Retina (tissue), 1 donor: ENCODE measurements at regions not wholly inside any gene's neighbourhood (a gene's known extent, or its start where the extent isn't known, plus 50 kb on each side); places are given as distances from the start of the nearest gene placed in this dataset.

Experiments used
- DNase-seq: peaks from one replicate; pipeline ENCODE4 v3.0.0-alpha.2; 2016

DNA sequence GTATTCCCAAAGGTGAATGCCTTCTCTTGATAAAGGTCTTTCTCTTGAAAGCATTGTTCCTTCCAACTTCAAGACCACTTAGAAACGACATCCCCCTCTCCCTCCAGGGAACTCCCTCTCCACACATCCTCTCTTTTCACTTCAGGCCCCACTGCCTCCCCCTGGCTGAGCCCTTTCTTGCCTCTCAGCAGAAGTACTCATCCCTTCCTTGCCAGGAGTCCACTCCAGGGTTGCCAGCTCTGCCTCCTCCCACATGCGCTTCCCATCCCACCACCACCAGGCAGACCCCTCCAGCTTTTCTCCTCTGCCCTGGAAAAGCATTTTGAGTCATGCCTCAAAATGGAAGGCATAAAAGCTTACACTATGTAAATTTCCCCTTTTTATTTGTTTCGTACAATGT is 126.3 kb upstream of the SALL3 start:
- DNase-seq = no peak

GRCh38 chr18:78855188-78855587 is 124.4 kb upstream of the SALL3 start:
- DNase-seq = no peak

DNA sequence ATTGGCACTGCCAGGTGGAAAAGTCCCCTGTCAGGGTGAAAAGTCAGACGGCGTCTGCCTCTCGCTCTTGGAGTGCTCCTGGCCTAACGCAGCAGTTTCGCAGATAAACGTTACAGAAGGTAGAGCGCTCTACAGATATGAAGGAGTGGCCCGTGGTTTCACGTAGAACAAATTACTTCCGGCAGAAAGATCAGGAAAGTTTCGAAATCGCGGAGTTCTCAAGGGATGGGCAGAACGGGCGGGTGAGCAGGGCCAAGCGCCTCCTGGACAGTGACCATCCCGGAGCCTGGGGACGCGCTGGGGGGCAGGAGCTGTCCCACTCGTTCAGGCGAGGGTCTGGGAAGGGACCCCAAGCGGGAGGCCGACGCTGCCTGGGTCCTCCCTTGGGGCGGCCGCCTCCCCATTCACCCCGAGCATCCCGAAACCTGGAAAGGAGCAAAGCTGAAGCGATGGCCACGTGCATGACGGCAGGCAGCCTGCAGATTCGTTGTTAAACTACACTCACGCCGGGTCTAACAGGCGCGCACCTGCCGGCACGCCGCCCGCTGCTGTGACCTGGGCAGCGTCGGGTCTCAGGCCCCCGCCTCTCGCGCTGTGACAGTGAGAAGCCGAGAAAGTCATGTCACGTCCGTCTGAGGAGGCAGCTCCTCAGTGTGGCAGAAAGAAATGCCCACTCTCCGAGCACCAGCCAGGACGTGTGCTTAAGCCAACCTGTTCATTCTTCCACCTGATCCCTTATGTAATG is 122.9 kb upstream of the SALL3 start:
- DNase-seq = no peak

DNA sequence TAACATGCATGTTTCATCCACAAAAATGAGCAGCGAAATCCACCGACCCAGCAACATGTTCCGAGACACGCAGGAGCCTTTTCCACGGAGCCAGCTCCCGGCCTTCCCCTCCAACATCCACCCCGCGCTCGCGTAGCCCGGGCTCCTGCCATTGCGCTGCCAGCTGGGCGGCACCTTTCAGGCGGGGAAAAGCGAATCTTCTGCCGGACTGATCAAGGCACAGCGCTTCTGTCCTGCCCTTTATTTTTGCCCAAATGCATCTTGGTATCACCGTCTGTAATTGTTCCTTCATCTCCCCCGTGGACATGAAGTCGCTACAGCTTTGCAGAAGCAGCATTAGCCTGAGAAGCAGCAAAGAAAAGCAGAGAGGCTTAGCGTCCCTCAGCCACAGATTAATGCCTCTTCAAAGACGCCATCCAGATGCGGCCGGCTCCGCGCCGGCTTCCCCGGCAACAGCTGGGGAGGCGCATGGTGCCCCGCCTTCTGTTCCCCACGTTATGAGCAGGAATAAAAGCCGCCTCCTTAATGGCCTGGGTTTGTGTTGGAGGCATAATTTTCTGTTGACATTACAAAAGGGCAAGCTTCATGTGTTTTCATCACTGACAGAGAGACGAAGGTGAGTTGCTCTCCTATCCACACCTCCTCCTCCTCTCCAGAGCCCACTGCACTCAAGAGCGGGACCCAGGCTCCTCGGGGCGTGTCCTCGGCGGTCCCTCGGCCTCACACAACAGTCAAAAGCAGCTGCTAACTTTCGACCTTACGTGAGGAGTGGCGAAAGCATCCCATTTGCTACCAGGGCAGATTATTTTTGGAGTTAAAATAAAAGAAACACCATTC is 122.1 kb upstream of the SALL3 start:
- peak; percentile 75 for DNase-seq

GRCh38 chr18:78859686-78860085 is 119.9 kb upstream of the SALL3 start:
- peak; percentile 58 for DNase-seq

GRCh38 chr18:78860117-78860516 is 119.5 kb upstream of the SALL3 start:
- DNase-seq = no peak

DNA sequence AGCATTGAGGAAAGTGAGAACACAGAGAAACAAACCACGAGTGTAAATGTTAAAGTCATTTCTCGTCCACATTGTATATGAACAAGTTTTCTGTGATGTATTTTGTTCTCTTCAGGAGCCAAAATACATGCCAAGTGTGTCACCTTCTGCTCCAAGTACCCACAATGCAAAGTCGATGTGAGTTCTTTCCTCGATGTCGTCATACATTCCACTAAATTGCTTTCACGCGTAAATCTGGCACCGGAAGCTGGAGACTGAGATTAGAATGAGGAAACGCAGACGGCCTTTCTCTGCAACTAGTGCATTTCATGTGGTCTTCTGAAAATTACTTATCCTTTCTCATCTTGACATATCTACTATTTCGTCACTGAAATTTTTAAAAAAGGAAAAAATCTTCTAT is 118.5 kb upstream of the SALL3 start:
- no peak for DNase-seq

DNA sequence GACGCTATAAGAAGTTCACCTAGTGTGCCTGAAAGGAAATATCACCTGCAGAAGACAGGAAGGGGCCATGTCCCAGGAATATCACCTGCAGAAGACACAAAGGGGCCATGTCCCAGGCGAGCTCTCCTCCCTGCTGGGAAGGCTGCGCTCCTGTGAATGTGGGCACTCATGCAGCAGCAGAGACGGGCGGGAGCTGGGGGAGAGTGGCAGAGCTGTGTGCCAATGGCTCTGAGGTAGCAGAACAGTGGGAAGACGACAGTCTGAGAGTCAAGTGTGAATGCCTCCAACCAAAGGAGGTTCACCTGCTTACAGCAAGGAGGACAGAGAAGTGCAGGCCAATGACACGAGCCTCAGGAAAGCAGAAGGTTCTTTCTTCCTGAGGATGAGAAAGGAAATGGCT is 117.9 kb upstream of the SALL3 start:
- DNase-seq = peak; percentile 77

DNA sequence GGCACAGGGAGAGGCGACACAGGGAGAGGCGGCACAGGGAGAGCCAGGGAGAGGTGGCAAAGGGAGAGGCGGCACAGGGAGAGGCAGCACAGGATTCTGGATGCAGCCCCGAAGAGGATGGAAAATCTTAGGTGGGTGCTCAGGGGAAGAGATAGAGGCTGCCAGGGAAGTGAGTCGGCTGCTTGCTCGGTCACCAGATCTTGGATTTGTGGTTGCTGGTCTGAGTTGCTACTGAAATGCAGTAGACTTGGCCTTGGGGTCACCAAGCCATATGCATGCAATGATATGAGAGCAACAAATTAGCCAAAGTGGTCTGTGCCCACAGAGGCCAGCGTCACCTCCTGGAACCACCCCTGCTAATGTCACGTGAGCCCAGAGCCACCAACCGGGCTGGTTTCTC is 117.2 kb upstream of the SALL3 start:
- no peak for DNase-seq

GRCh38 chr18:78865056-78865598 is 114.5 kb upstream of the SALL3 start:
- no peak for DNase-seq

DNA sequence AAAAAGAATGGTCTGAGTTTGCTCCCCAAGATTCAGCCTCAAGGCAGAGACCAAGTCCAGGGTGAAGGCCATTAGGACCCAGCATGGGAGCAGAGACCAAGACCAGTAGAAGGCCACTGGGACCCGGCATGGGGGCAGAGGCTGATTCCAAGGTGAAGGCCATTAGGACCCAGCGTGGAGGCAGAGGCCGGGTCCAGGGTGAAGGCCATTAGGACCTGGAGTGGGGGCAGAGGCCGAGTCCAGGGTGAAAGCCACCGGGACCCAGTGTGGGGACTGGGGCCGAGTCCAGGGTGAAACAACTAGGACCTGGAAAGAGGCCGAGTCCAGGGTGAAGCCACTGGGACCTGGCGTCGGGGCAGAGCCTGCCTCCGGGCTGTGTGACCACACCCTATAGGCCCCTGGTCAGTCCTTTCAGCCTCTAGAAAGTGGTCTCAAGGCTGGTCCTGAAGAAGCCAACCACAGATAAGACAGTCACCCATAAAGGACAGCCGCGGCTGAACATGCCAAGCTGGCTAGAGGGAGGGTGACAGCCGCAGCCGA is 113.8 kb upstream of the SALL3 start:
- DNase-seq = no peak

DNA sequence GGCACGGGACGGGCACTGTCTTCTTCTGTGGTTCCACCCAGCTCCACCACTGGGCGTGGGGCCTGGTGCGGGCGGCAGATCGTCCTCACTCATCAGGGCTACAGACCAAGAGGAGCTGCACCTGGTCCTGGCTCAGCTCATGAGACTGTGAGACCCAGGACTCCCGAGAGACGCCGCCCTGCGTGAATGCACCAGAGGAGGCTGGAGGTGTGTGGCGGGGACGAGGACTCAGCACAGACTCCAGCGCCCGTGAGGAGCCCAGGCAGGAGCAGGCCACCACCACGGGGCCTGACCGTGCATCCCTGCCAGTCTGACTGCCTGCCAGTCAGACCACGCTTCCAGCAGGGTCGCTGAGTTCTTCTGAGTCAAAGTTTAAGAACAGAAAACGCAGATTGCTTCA is 112.5 kb upstream of the SALL3 start:
- no peak for DNase-seq

- DNase-seq = no peak
Measured at GRCh38 chr18:78868330-78869316, 111.0 kb upstream of the SALL3 start.

GRCh38 chr18:78871618-78872017 is 108.0 kb upstream of the SALL3 start:
- DNase-seq = no peak

- no peak for DNase-seq
Measured at GRCh38 chr18:78873926-78874500, 105.6 kb upstream of the SALL3 start.

- DNase-seq = no peak
Measured at GRCh38 chr18:78875016-78875777, 104.4 kb upstream of the SALL3 start.

- DNase-seq = no peak
Measured at GRCh38 chr18:78875778-78876650, 103.6 kb upstream of the SALL3 start.

DNA sequence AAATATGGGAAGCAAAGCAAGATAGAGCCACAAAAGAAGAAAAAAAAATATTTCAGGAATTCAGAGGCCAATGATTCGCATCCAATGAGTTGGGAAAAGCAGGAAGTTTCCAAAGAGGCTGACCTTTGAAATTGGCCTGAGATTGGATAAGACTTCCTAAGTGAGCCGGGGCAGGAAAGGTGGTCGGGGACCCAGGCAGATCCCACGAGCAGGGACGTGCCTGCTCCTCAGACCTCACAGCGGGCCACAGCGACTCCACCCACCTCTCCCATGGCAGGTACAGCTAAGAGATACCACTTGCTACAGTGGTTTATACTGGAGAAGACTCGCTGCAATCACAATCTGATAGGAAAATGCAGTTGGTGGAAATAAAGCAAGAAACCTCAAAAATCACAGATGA is 102.8 kb upstream of the SALL3 start:
- DNase-seq = no peak

- no peak for DNase-seq
Measured at GRCh38 chr18:78878335-78878734, 101.3 kb upstream of the SALL3 start.
